Heart right ventricle (tissue), 16 donors: ENCODE measurements at regions not wholly inside any gene's neighbourhood (a gene's known extent, or its start where the extent isn't known, plus 50 kb on each side); places are given as distances from the start of the nearest gene placed in this dataset.

Experiments used
- ATAC-seq, 8 donors: fragments of 200-7000 bp; cut with Tn5 transposase; one replicate each; pipeline ENCODE4 v1.9.1; 2020; ENCODE audit warnings: mild to moderate bottlenecking in 8 of 8, moderate library complexity in 8 of 8, moderate number of reproducible peaks in 1 of 8
- DNase-seq, 2 donors: peaks; one replicate each; pipeline ENCODE4 v3.0.0-alpha.2; 2020
- H3K27ac ChIP-seq, 10 donors: fragments of 200-600 bp; sonication (generic) in 2 of 10; one replicate each; pipeline versions ENCODE4 v1.5.0 to v1.8.0; 2020 to 2022; ENCODE audit warnings: mild to moderate bottlenecking in 3 of 10
- H3K27me3 ChIP-seq, 7 donors: fragments of 200-600 bp; one replicate each; pipeline ENCODE4 v1.8.0; 2021 to 2022; ENCODE audit warnings: mild to moderate bottlenecking in 2 of 7
- H3K36me3 ChIP-seq, 9 donors: fragments of 200-600 bp; sonication (generic) in 1 of 9; one replicate each; pipeline versions ENCODE4 v1.5.0 to v1.8.0; 2020 to 2022; ENCODE audit warnings: mild to moderate bottlenecking in 2 of 9
- H3K4me1 ChIP-seq, 9 donors: fragments of 200-600 bp; sonication (generic) in 1 of 9; one replicate each; pipeline versions ENCODE4 v1.5.0 to v1.8.0; 2020 to 2022; ENCODE audit warnings: mild to moderate bottlenecking in 4 of 9
- H3K4me3 ChIP-seq, 10 donors: fragments of 200-600 bp; sonication (generic) in 2 of 10; one replicate each; pipeline versions ENCODE4 v1.5.0 to v1.8.0; 2020 to 2022; ENCODE audit warnings: mild to moderate bottlenecking in 7 of 10, moderate library complexity in 2 of 10
- H3K9me3 ChIP-seq, 11 donors: fragments of 200-600 bp in 10 of 11; sonication (generic) in 2 of 11; one replicate each; pipeline versions ENCODE4 v1.5.0 to v1.8.0; 2013 to 2022; ENCODE audit warnings: mild to moderate bottlenecking in 2 of 11, control low read depth in 1 of 11, moderate library complexity in 1 of 11
- WGBS, 2 donors: extraction: QIAGEN DNeasy Blood & Tissue Kit; methylation state at CpG; one replicate each; pipeline ENCODE4 v1.1.7; 2013; ENCODE audit warnings: inconsistent platforms in 1 of 2; 5-methylcytosine and 5-hydroxymethylcytosine counted together
- intact Hi-C, 10 donors: fragments of 100-400 bp; cut with DNase I; formaldehyde crosslinking; loops; one replicate each; pipeline versions ENCODE4 v1.11.1 to v1.14.2; 2022
- TF ChIP-seq, protein P1 (sequence below), 9 donors: fragments of 200-600 bp; sonication (generic) in 2 of 9; IDR thresholded peaks; one replicate each; pipeline versions ENCODE4 v1.5.0 to v1.8.0; 2021 to 2022; ENCODE audit warnings: antibody characterized with exemption in 9 of 9, mild to moderate bottlenecking in 5 of 9, moderate library complexity in 1 of 9
- donor health status: Arrhythmogenic right ventricular cardiomyopathy.
- donor health status: ischemic (EF 13 %, LVEDD 7.1; RV severe dilation, severe dysfunction).
- donor health status: healthy with polysubstance abuse.
- donor health status: DM: no; HTN: yes; CAD: no.
- donor health status: DM: no; HTN: no; CAD: no.
- donor health status: ischemic (EF 25% LVEDD 6.9; RV normal size, moderate dysfunction).
- donor health status: ischemic (EF 25% LVEDD 5.7; RV mildly dilated, moderate dysfunction).
- donor health status: healthy.
- donor health status: DM: yes; HTN: yes; CAD: no.
- donor health status: Ischemic cardiomyopathy.
- donor health status: ischemic (EF 35%, LVEDD 5.7; RV mildly dilated, moderate dysfunction).
- donor health status: nonischemic (EF 11% LVEDD 7.7; RV severe dilation, severe dysfunction).
- donor health status: DM: yes; HTN: yes; CAD: no.
- donor health status: PGD.
- donor health status: ischemic (EF 29% LVEDD 5.4; RV normal size, mild dysfunction).
- donor health status: nonischemic (EF 23%, LVEDD 6.1; RV moderate dilation, normal function).

DNA sequence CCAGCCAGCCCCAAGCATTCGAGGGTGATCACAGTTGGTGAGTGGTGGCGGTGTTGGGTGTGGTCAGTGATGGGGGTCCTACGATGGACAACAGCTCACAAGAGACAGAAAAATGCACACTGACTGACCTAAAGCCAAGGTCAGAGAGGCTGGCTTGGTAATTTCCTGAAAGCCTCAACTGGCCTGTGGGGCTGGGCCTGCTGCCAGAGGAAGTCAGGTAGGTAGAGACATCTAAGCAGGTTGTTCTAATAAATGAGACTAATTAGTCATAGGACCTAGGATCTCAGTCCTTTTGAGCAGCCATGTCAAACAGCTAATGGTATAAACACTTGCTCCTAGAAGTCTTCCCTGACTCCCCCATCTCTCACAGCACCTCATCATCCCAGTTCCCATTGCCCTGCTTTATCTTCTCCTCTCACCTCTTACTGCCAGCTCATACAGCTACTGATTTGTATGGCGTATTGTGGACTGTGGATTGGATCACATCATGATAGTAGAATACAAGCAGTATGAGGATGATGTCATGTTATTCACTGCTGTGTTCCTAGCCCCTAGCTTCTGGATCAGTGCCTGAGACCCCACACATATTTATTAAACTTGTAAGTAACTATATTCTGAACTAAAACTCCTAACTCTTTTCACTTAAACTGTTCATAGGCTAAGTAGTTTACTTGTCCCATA, 262.9 kb upstream of the KLHL29 start:
- Histone ChIP-seq H3K27me3 (no peaks in the 10 kb centered on the region), H3K4me1 (no peaks in the 10 kb centered on the region), H3K36me3 (no peaks in the 10 kb centered on the region), H3K27ac (no peak overlapping the region), H3K9me3 (no peaks in the 10 kb centered on the region), H3K4me3 (no peak overlapping the region)
- DNase-seq (no peak), ATAC-seq (no peak)
- TF ChIP-seq, protein P1, sequence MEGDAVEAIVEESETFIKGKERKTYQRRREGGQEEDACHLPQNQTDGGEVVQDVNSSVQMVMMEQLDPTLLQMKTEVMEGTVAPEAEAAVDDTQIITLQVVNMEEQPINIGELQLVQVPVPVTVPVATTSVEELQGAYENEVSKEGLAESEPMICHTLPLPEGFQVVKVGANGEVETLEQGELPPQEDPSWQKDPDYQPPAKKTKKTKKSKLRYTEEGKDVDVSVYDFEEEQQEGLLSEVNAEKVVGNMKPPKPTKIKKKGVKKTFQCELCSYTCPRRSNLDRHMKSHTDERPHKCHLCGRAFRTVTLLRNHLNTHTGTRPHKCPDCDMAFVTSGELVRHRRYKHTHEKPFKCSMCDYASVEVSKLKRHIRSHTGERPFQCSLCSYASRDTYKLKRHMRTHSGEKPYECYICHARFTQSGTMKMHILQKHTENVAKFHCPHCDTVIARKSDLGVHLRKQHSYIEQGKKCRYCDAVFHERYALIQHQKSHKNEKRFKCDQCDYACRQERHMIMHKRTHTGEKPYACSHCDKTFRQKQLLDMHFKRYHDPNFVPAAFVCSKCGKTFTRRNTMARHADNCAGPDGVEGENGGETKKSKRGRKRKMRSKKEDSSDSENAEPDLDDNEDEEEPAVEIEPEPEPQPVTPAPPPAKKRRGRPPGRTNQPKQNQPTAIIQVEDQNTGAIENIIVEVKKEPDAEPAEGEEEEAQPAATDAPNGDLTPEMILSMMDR (IDR thresholded peaks at IDR 0.05) = no peak
- intact Hi-C loops = no loop called here
- 79 to 82% methylated on average over 4 of the region's 4 CpGs for WGBS, 2 donors

DNA sequence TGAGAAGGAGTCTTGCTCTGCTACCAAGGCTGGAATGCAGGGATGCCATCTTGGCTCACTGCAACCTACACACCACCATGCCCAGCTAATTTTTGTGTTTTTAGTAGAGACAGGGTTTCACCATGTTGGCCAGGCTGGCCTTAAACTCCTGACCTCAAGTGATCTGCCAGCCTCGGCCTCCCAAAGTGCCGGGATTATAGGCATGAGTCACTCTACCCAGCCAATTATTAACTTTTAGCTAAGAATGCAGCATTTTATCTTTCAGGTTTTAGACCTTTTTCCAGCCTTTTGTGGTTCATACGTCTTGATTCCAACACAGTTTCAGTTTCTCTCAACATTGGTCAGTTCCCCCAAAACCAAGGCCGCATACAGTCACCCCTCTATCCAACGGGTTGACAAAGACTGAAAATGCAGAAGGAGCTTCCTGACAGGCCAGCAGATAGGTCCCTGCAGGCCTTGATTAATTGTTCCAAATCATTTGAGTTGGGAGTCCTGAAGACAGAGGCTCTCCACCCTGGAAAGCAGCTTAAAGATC, 262.2 kb upstream of the KLHL29 start:
- TF ChIP-seq, protein P1 (IDR thresholded peaks at IDR 0.05) = no peak
- no peak overlapping the region for H3K27ac ChIP-seq
- no peak for DNase-seq

DNA sequence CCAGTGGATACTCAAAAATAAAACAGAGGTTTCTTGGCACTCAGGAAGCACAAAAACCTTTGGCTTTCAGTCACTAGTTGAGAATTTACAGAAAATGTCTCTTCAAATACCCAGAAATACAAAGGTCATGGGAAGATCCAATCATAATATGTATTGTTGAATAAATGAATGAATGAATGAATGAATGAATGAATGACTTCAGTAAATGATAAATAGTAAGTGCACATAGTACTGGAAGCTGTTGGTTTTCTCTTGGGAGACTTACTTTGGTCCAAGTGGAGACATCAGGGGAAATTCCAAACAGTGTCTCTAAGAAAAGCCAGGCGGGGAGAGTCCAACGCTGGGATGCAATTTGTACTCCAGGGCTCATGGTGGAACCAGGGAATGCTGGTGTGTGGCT, 261.3 kb upstream of the KLHL29 start:
- intact Hi-C loops = no loop called here
- Histone ChIP-seq H3K4me3 (no peak overlapping the region), H3K9me3 (peaks cover 0 to 5% (median 0%) of the 10 kb centered on the region in 11 donors), H3K27me3 (no peaks in the 10 kb centered on the region), H3K27ac (no peak overlapping the region), H3K36me3 (no peaks in the 10 kb centered on the region), H3K4me1 (no peaks in the 10 kb centered on the region)
- TF ChIP-seq, protein P1 (IDR thresholded peaks at IDR 0.05) = no peak
- ATAC-seq = no peak
- no peak for DNase-seq
- 77 to 87% methylated on average over 2 of the region's 2 CpGs for WGBS, 2 donors

More for the DNA sequence above, 262.2 kb upstream of the KLHL29 start:
- WGBS, 2 donors = 86 to 88% methylated on average over 5 of the region's 5 CpGs
- Histone ChIP-seq H3K9me3 (no peaks in the 10 kb centered on the region), H3K27me3 (no peaks in the 10 kb centered on the region), H3K4me3 (no peak overlapping the region), H3K36me3 (no peaks in the 10 kb centered on the region), H3K4me1 (no peaks in the 10 kb centered on the region)
- intact Hi-C loops = no loop called here
- no peak for ATAC-seq

DNA sequence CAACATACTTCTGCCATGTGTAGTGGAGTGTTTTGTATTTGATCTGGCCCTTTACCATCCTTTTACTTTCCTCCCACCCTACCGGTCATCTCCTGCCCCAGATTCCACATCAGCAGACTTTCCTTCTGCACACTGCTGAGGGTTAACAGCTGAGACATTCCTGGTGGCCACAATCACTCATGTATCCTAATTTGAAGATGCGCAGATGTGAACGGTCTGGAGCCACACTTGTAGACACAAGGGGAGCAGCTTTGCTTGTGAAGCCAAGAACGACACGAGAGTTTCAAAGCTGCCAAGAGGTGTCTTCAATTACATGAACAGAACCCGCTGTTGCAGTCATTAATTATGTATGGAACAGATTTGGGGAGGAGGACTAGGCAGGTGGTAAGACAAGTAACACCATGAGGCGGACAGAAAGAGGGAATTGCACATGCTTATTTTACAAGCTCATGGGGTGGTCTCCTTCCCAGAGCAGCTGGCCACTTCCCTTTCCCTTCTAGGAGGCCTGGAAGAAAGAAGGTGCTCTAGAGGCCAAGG, 260.7 kb upstream of the KLHL29 start:
- peaks cover 0 to 9% (median 0%) of the 10 kb centered on the region in 11 donors for H3K9me3 ChIP-seq
- no peaks in the 10 kb centered on the region for H3K36me3 ChIP-seq
- H3K27me3 ChIP-seq = no peaks in the 10 kb centered on the region
- WGBS, 2 donors = 71 to 72% methylated on average over 7 of the region's 7 CpGs
- intact Hi-C loops = no loop called here
- no peak overlapping the region for H3K27ac ChIP-seq
- no peak overlapping the region for H3K4me3 ChIP-seq
- DNase-seq = no peak
- TF ChIP-seq, protein P1 (IDR thresholded peaks at IDR 0.05) = no peak
- no peaks in the 10 kb centered on the region for H3K4me1 ChIP-seq
- no peak for ATAC-seq
